ENCODE measurements at regions not wholly inside any gene's neighbourhood (a gene's known extent, or its start where the extent isn't known, plus 50 kb on each side); places are given as distances from the start of the nearest gene placed in this dataset.

DNA sequence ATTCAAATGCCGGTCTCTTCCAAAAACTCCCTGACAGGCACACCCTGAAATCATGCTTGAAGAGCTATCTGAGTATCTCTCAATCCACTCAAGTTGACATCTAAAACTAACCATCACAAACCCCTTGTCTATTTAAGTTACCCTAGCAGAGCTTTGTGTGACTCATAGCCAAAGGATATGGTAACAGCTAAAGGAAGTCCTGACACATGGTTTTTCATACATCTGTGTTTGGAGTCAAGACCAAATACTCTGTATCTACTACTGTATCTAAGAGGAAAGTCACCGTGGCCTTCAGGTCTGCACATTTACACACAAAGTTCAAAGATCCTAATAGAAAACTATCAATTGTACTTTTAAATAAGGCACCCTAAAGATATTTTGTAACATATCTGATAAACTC lies 239.6 kb upstream of the VCX start:
- TF ChIP-seq CTCF (IDR thresholded peaks at IDR 0.05): no peak
- no peak for TF ChIP-seq POLR2A (IDR thresholded peaks at IDR 0.05)
